Gastrocnemius medialis (tissue), 4 donors: ENCODE measurements at regions not wholly inside any gene's neighbourhood (a gene's known extent, or its start where the extent isn't known, plus 50 kb on each side); places are given as distances from the start of the nearest gene placed in this dataset.

ENCODE experiments used
- ATAC-seq, 2 donors: fragments of 150-250 bp; one replicate each; pipeline ENCODE4 v1.9.1; 2016
- DNase-seq, 2 donors: peaks; one replicate each; pipeline ENCODE4 v3.0.0-alpha.2; 2019
- H3K27ac ChIP-seq, 4 donors: fragments of 200-600 bp; sonication (generic); 1 replicate in 1 of 4; 2 replicates in 3 of 4; pipeline ENCODE4 v1.5.1; 2016 to 2018; ENCODE audit warnings: mild to moderate bottlenecking in 2 of 4, moderate library complexity in 1 of 4
- H3K27me3 ChIP-seq, 3 donors: fragments of 200-600 bp; sonication (generic) in 2 of 3; 1 replicate in 1 of 3; 2 replicates in 2 of 3; pipeline versions ENCODE4 v1.5.1 to v1.6.0; 2016 to 2019; ENCODE audit warnings: mild to moderate bottlenecking in 1 of 3, moderate library complexity in 1 of 3
- H3K36me3 ChIP-seq, 2 donors: fragments of 200-600 bp; sonication (generic) in 1 of 2; one replicate each; pipeline ENCODE4 v1.5.1; 2017 to 2018
- H3K4me1 ChIP-seq, 2 donors: fragments of 200-600 bp; sonication (generic) in 1 of 2; one replicate each; pipeline ENCODE4 v1.5.1; 2016 to 2017; ENCODE audit warnings: mild to moderate bottlenecking in 2 of 2
- H3K4me3 ChIP-seq, 4 donors: fragments of 200-600 bp; sonication (generic) in 3 of 4; 1 replicate in 1 of 4; 2 replicates in 3 of 4; pipeline ENCODE4 v1.5.1; 2016 to 2019; ENCODE audit warnings: mild to moderate bottlenecking in 2 of 4
- H3K9me3 ChIP-seq, 3 donors: fragments of 200-600 bp; sonication (generic) in 2 of 3; 1 replicate in 1 of 3; 2 replicates in 2 of 3; pipeline ENCODE4 v1.5.1; 2016 to 2019
- CTCF ChIP-seq, 5 experiments: fragments of 450-650 bp in 3 of 5; fragments of 200-600 bp in 2 of 5; sonication (generic) in 2 of 5; IDR thresholded peaks in 4 of 5; conservative IDR thresholded peaks in 1 of 5; 1 replicate in 4 of 5; 2 replicates in 1 of 5; pipeline ENCODE4 v1.5.1; 2016 to 2019; ENCODE audit warnings: antibody characterized with exemption in 5 of 5, mild to moderate bottlenecking in 3 of 5, moderate library complexity in 3 of 5
- POLR2A ChIP-seq, 2 donors: fragments of 450-650 bp; IDR thresholded peaks; one replicate each; pipeline ENCODE4 v1.6.1; 2017; ENCODE audit warnings: antibody characterized with exemption in 2 of 2, mild to moderate bottlenecking in 2 of 2, moderate library complexity in 2 of 2
- in situ Hi-C, 4 donors: fragments of 200-750 bp; cut with MboI; loops; one replicate each; pipeline versions ENCODE4 v1.15.0 to v1.8.0; 2017; ENCODE audit warnings: low sequenced_read_pairs in 4 of 4
- intact Hi-C: fragments of 100-400 bp; cut with DNase I; formaldehyde crosslinking; loops from one replicate; pipeline ENCODE4 v1.15.1; 2023; ENCODE audit warnings: low total_unique reads

- no peak for ATAC-seq
- peaks cover 3 to 4% (median 4%) of the 10 kb centered on the region in 3 donors for H3K27me3 ChIP-seq
- no peak for DNase-seq
- intact Hi-C loops (no loop called here), in situ Hi-C loops (no loop called here)
- no peaks in the 10 kb centered on the region for H3K36me3 ChIP-seq
- H3K9me3 ChIP-seq, result no peaks in the 10 kb centered on the region
- no peaks in the 10 kb centered on the region for H3K4me1 ChIP-seq
- TF ChIP-seq CTCF (IDR thresholded peaks at IDR 0.05 in 4 of 5, conservative IDR thresholded peaks at IDR 0.05 in 1 of 5) (no peak), POLR2A (IDR thresholded peaks at IDR 0.05) (no peak)
- no peak overlapping the region for H3K27ac ChIP-seq
- H3K4me3 ChIP-seq, result no peak overlapping the region
These were observed 187.1 kb downstream of the BRD1 start for GRCh38 chr22:49640366-49641095.

- intact Hi-C loops, result no loop called here
- DNase-seq, result no peak
- Histone ChIP-seq H3K36me3 (no peaks in the 10 kb centered on the region), H3K4me3 (no peak overlapping the region), H3K27me3 (peaks cover 3 to 6% (median 5%) of the 10 kb centered on the region in 3 donors), H3K9me3 (no peaks in the 10 kb centered on the region), H3K4me1 (no peaks in the 10 kb centered on the region), H3K27ac (no peak overlapping the region)
- TF ChIP-seq CTCF (IDR thresholded peaks at IDR 0.05 in 4 of 5, conservative IDR thresholded peaks at IDR 0.05 in 1 of 5) (no peak), POLR2A (IDR thresholded peaks at IDR 0.05) (no peak)
- in situ Hi-C loops, result no loop called here
- ATAC-seq, result no peak
These were observed 187.7 kb downstream of the BRD1 start for GRCh38 chr22:49639956-49640355.

- Histone ChIP-seq H3K4me3 (no peak overlapping the region), H3K9me3 (no peaks in the 10 kb centered on the region), H3K27ac (no peak overlapping the region), H3K27me3 (peaks cover 3 to 9% (median 5%) of the 10 kb centered on the region in 3 donors), H3K4me1 (no peaks in the 10 kb centered on the region), H3K36me3 (no peaks in the 10 kb centered on the region)
- intact Hi-C loops, result no loop called here
- no peak for ATAC-seq
- DNase-seq, result no peak
- TF ChIP-seq CTCF (IDR thresholded peaks at IDR 0.05 in 4 of 5, conservative IDR thresholded peaks at IDR 0.05 in 1 of 5) (no peak), POLR2A (IDR thresholded peaks at IDR 0.05) (no peak)
- in situ Hi-C loops, result no loop called here
These were observed 188.9 kb downstream of the BRD1 start for GRCh38 chr22:49638788-49639187.

- Histone ChIP-seq H3K4me1 (no peaks in the 10 kb centered on the region), H3K9me3 (no peaks in the 10 kb centered on the region), H3K36me3 (no peaks in the 10 kb centered on the region), H3K27ac (no peak overlapping the region), H3K27me3 (peaks cover 3 to 9% (median 5%) of the 10 kb centered on the region in 3 donors), H3K4me3 (no peak overlapping the region)
- no peak for ATAC-seq
- TF ChIP-seq CTCF (IDR thresholded peaks at IDR 0.05 in 4 of 5, conservative IDR thresholded peaks at IDR 0.05 in 1 of 5) (no peak), POLR2A (IDR thresholded peaks at IDR 0.05) (no peak)
- in situ Hi-C loops (no loop called here), intact Hi-C loops (no loop called here)
- no peak for DNase-seq
These were observed 189.7 kb downstream of the BRD1 start for GRCh38 chr22:49638001-49638400.
